H1 (cell line): ENCODE measurements at regions not wholly inside any gene's neighbourhood (a gene's known extent, or its start where the extent isn't known, plus 50 kb on each side); places are given as distances from the start of the nearest gene placed in this dataset.

Experiments used
- BRCA1 ChIP-seq: IDR thresholded peaks from 2 replicates; pipeline ENCODE4 v1.6.1; 2012; ENCODE audit warnings: low read depth, low read length, improper control_type of control experiment
- CEBPB ChIP-seq: IDR thresholded peaks from 2 replicates; pipeline ENCODE4 v1.6.1; 2012; ENCODE audit warnings: low read depth, low read length
- JUN ChIP-seq: IDR thresholded peaks from 2 replicates; pipeline ENCODE4 v1.6.1; 2011; ENCODE audit warnings: low read depth, mild to moderate bottlenecking, improper control_type of control experiment, low read length
- POLR2A ChIP-seq, 2 experiments: IDR thresholded peaks; 1 replicate in 1 of 2; 2 replicates in 1 of 2; pipeline ENCODE4 v1.6.1; 2011; ENCODE audit warnings: low read depth in 2 of 2, low read length in 2 of 2, mild to moderate bottlenecking in 2 of 2; ENCODE audit errors: control extremely low read depth in 1 of 2
- RAD21 ChIP-seq, 2 experiments: IDR thresholded peaks in 1 of 2; conservative IDR thresholded peaks in 1 of 2; 2 replicates each; pipeline ENCODE4 v1.6.1; 2011; ENCODE audit warnings: low read depth in 2 of 2, low read length in 2 of 2, improper control_type of control experiment in 1 of 2, inconsistent platforms in 1 of 2, mild to moderate bottlenecking in 1 of 2, moderate library complexity in 1 of 2
- TAF1 ChIP-seq: IDR thresholded peaks from 2 replicates; pipeline ENCODE4 v1.6.1; 2011; ENCODE audit warnings: mild to moderate bottlenecking, low read depth, low read length
- YY1 ChIP-seq: IDR thresholded peaks from 2 replicates; pipeline ENCODE4 v1.6.1; 2011; ENCODE audit warnings: low read depth, mild to moderate bottlenecking, low read length
- TF ChIP-seq, protein P1 (sequence below), 3 experiments: IDR thresholded peaks; 1 replicate in 2 of 3; 2 replicates in 1 of 3; pipeline versions ENCODE4 v1.5.1 to v1.6.1; 2011; ENCODE audit warnings: low read length in 3 of 3, mild to moderate bottlenecking in 3 of 3, inconsistent platforms in 2 of 3, low read depth in 1 of 3, moderate library complexity in 1 of 3; ENCODE audit not compliant: insufficient read depth in 1 of 3; ENCODE audit errors: control extremely low read depth in 1 of 3

GRCh38 chr2:51218047-51218446, 186.1 kb upstream of the NRXN1 start:
- no peak for TF ChIP-seq POLR2A (IDR thresholded peaks at IDR 0.05; ENCODE audit: control extremely low read depth in 1 of 2, low read depth in 2 of 2, low read length in 2 of 2)
- TF ChIP-seq, protein P1, sequence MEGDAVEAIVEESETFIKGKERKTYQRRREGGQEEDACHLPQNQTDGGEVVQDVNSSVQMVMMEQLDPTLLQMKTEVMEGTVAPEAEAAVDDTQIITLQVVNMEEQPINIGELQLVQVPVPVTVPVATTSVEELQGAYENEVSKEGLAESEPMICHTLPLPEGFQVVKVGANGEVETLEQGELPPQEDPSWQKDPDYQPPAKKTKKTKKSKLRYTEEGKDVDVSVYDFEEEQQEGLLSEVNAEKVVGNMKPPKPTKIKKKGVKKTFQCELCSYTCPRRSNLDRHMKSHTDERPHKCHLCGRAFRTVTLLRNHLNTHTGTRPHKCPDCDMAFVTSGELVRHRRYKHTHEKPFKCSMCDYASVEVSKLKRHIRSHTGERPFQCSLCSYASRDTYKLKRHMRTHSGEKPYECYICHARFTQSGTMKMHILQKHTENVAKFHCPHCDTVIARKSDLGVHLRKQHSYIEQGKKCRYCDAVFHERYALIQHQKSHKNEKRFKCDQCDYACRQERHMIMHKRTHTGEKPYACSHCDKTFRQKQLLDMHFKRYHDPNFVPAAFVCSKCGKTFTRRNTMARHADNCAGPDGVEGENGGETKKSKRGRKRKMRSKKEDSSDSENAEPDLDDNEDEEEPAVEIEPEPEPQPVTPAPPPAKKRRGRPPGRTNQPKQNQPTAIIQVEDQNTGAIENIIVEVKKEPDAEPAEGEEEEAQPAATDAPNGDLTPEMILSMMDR (IDR thresholded peaks at IDR 0.05; ENCODE audit: control extremely low read depth in 1 of 3, insufficient read depth in 1 of 3, low read depth in 1 of 3, low read length in 3 of 3), result no peak
- TF ChIP-seq CEBPB, result no peak
- no peak for TF ChIP-seq TAF1
- no peak for TF ChIP-seq RAD21 (IDR thresholded peaks at IDR 0.05 in 1 of 2, conservative IDR thresholded peaks at IDR 0.05 in 1 of 2; ENCODE audit: low read depth in 2 of 2, low read length in 2 of 2)
- TF ChIP-seq BRCA1, result no peak
- no peak for TF ChIP-seq JUN
- no peak for TF ChIP-seq YY1
